ENCODE measurements at regions not wholly inside any gene's neighbourhood (a gene's known extent, or its start where the extent isn't known, plus 50 kb on each side); places are given as distances from the start of the nearest gene placed in this dataset.

DNA sequence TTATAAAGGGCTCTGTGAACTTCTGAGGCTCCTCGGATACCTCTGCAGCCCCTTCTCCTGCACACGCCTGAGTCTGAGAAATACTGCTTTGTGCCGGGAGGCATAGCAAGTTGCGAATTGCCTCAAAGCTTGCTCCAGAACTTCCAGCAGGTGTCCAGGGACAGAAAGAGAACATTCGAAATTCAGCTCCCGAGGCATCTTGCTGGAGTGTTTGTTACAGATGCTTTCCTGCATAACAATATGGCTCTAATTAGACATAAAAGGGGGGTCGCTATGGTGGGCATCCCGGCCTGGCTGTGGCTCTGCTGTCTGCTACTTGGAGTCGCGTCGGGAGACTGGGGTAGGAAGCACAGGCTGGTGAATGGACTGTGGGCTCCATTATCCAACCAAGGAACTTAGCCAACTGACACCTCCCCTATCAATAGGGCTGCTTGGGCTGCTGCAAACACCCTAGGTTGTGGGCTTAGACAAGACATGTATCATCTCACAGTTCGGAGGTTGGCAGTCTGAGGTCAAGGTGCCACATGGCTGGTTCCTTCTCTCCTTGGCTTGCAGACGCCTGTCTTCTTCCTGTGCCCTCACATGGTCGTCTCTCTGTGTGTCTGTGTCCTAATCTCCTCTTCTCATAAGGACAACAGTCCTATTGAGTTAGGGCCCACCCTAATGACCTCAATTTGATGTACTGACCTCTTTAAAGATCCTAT lies 607.0 kb downstream of the NPHP4 start:
- Mint-ChIP-seq H3K4me3 (no peak overlapping the region), H3K27me3 (no peaks in the 10 kb centered on the region), H3K27ac (no peak overlapping the region), H3K4me1 (peaks cover 22% of the 10 kb centered on the region), H3K36me3 (ENCODE audit: low read depth) (no peaks in the 10 kb centered on the region), H3K9me3 (no peaks in the 10 kb centered on the region)
- ATAC-seq (no peak), DNase-seq (no peak)

GRCh38 chr1:5381491-5381890 lies 610.7 kb downstream of the NPHP4 start:
- no peak overlapping the region for H3K27ac Mint-ChIP-seq
- DNase-seq (no peak), ATAC-seq (no peak)
- H3K27me3 Mint-ChIP-seq = no peaks in the 10 kb centered on the region
- H3K9me3 Mint-ChIP-seq = no peaks in the 10 kb centered on the region
- H3K36me3 Mint-ChIP-seq (ENCODE audit: low read depth) = no peaks in the 10 kb centered on the region
- H3K4me3 Mint-ChIP-seq = no peak overlapping the region
- no peaks in the 10 kb centered on the region for H3K4me1 Mint-ChIP-seq

DNA sequence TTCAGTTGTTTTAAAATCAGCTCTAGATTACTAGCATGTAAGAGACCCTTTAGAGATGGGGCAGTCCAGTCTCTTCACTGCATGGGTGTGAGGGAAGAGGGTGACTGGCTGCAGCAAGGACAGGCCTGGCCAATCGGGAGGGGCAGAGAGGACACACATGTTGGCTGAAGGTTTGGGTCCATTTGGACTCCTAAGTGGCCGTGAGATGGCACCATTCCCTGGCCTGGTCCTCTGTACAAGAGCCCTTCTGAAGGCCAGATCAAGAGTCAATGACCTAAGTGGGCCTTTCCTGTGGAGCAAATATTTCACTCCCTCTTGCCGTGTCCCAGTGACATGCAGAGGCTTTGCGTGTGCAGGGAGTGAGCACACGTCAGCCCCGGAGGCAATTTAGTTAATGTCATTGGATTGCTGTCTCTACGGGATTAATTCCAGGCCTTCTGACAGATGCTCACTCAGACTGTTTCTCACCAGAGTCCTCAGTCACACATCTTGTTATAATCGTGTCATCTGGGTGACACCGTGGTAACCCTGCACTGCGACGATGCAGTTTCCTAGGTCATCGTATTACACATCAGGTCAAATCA lies 613.0 kb downstream of the NPHP4 start:
- no peaks in the 10 kb centered on the region for H3K27me3 Mint-ChIP-seq
- no peak overlapping the region for H3K4me3 Mint-ChIP-seq
- ATAC-seq = no peak
- no peaks in the 10 kb centered on the region for H3K9me3 Mint-ChIP-seq
- H3K27ac Mint-ChIP-seq = no peak overlapping the region
- no peaks in the 10 kb centered on the region for H3K36me3 Mint-ChIP-seq (ENCODE audit: low read depth)
- no peaks in the 10 kb centered on the region for H3K4me1 Mint-ChIP-seq
- no peak for DNase-seq

DNA sequence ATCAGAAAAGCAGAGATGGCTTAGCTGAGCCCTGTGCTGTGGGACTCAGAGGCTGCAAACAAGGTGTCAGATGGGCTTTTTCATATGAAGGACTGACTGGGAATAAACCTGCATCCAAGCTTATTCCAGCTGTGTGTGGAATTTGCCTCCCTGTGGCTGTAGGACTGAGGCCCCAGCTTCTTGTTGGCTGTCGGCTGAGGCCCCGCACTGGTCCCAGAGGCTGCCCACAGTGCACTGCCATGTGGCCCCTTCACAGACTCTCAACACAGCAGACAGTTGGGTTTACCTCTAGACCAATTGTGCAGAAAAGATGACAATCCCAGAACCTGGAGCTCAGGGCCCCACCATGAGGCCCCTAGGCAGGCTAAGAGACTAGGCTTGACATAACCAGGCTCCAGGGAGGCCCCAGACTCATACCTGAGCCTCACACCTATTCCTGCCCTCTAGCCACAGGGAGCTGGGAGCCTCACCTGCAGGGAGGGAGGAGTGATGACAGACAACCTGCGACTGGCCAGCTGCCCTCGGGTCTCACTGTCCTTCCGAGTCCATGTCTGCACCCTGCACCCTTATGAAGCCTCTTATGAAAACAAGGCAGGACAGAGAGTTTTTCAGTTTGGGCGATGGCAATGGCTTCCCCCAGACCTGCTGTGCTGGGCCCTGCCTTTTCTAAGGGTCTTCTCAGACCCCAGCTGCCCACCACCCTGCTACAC lies 615.5 kb downstream of the NPHP4 start:
- H3K27ac Mint-ChIP-seq = no peak overlapping the region
- ATAC-seq (no peak), DNase-seq (no peak)
- H3K4me1 Mint-ChIP-seq = no peaks in the 10 kb centered on the region
- H3K27me3 Mint-ChIP-seq = no peaks in the 10 kb centered on the region
- no peak overlapping the region for H3K4me3 Mint-ChIP-seq
- H3K9me3 Mint-ChIP-seq = peaks cover 4% of the 10 kb centered on the region
- H3K36me3 Mint-ChIP-seq (ENCODE audit: low read depth) = no peaks in the 10 kb centered on the region

- Mint-ChIP-seq H3K4me3 (no peak overlapping the region), H3K27ac (no peak overlapping the region), H3K36me3 (ENCODE audit: low read depth) (no peaks in the 10 kb centered on the region), H3K9me3 (peaks cover 6% of the 10 kb centered on the region), H3K27me3 (no peaks in the 10 kb centered on the region), H3K4me1 (peaks cover 4% of the 10 kb centered on the region)
- no peak for DNase-seq
- no peak for ATAC-seq
Measured at GRCh38 chr1:5375481-5375880, 616.7 kb downstream of the NPHP4 start.

DNA sequence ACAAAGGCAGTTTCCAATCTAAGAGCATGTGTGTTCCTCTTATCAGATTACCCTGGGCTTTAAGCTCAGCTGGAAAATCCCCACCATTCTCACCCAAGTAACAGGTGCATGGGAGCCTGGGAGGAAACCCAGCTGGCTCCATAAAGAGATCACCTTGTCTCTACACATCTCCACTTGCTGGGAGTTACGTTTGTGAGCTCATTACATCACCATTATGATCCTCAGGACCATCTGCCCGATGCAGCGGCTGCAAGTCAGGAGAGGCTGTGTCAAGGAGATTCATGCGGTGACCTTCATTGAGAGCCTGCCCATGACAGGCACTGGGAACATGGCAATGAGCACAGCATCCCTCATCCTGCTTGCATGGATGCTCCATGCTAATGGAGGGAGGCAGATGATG lies 618.0 kb downstream of the NPHP4 start:
- Mint-ChIP-seq H3K4me3 (no peak overlapping the region), H3K9me3 (peaks cover 9% of the 10 kb centered on the region), H3K27ac (no peak overlapping the region), H3K4me1 (peaks cover 8% of the 10 kb centered on the region), H3K27me3 (no peaks in the 10 kb centered on the region), H3K36me3 (ENCODE audit: low read depth) (no peaks in the 10 kb centered on the region)
- DNase-seq (no peak), ATAC-seq (no peak)

DNA sequence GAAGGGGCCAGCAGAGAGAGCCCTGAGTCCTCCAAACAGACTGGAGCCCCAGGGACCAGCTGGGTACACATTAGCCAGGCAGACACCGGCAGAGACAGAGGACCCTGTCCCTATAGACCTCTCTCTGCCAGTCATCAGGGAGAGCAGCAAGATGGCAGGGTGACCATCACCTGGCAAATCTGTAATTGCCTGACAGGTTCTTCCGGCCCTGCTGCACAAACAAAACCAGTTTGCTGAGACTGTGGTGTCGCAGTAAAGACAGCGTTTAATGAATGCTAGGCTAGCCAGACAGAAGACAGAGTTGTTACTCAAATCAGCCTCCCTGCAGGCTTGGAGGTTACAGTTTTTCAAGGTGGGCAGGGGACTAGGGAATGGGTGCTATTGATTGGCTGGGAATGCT lies 618.9 kb downstream of the NPHP4 start:
- Mint-ChIP-seq H3K4me3 (no peak overlapping the region), H3K9me3 (peaks cover 9% of the 10 kb centered on the region), H3K27ac (no peak overlapping the region), H3K36me3 (ENCODE audit: low read depth) (no peaks in the 10 kb centered on the region), H3K4me1 (peaks cover 8% of the 10 kb centered on the region), H3K27me3 (no peaks in the 10 kb centered on the region)
- DNase-seq (no peak), ATAC-seq (no peak)

GRCh38 chr1:5371270-5371669 lies 621.0 kb downstream of the NPHP4 start:
- Mint-ChIP-seq H3K36me3 (ENCODE audit: low read depth) (no peaks in the 10 kb centered on the region), H3K27me3 (no peaks in the 10 kb centered on the region), H3K27ac (no peak overlapping the region), H3K4me3 (no peak overlapping the region), H3K9me3 (peaks cover 9% of the 10 kb centered on the region), H3K4me1 (peaks cover 8% of the 10 kb centered on the region)
- ATAC-seq (no peak), DNase-seq (no peak)

DNA sequence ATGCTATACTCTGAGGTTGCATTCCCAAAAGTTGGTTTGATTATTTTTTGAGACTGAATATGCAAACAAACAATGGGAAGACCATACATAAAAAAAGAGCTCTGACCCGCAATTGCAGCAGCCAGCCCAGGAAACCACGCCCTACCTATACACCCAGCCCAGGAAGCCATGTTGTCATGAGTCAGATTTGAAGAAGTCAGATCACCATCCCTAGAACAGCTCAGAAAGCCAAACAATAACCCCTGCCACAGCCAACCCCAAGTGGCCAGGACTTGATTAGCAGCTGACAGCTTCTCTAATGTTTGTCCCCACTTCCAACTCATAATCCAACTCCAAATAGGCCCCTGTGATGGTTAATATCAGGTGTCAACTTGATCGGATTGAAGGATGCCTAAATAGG lies 621.9 kb downstream of the NPHP4 start:
- Mint-ChIP-seq H3K4me3 (no peak overlapping the region), H3K4me1 (peaks cover 8% of the 10 kb centered on the region), H3K27me3 (no peaks in the 10 kb centered on the region), H3K27ac (no peak overlapping the region), H3K36me3 (ENCODE audit: low read depth) (no peaks in the 10 kb centered on the region), H3K9me3 (peaks cover 9% of the 10 kb centered on the region)
- ATAC-seq = no peak
- DNase-seq = no peak

DNA sequence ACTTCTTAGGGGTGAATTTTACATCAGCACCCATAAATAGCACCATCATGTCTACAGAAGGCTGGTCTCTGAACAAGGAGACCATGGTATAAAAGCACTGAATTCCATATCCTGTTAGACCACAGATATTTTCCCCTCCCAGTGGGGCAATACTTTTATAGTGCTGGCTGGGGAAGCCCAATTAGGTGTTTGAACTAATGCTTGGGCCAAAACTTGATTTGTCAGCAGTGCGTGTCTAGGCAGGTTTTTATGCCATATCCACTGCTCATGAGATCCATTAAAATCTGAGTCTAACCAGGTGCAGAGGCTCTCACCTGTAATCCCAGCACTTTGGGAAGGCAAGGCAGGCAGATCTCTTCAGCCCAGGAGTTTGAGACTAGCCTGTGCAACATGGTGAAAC lies 623.0 kb downstream of the NPHP4 start:
- DNase-seq (no peak), ATAC-seq (no peak)
- H3K27ac Mint-ChIP-seq = no peak overlapping the region
- H3K27me3 Mint-ChIP-seq = no peaks in the 10 kb centered on the region
- H3K4me1 Mint-ChIP-seq = peaks cover 8% of the 10 kb centered on the region
- no peaks in the 10 kb centered on the region for H3K36me3 Mint-ChIP-seq (ENCODE audit: low read depth)
- H3K9me3 Mint-ChIP-seq = peaks cover 9% of the 10 kb centered on the region
- no peak overlapping the region for H3K4me3 Mint-ChIP-seq

- Mint-ChIP-seq H3K9me3 (peaks cover 9% of the 10 kb centered on the region), H3K27ac (no peak overlapping the region), H3K36me3 (ENCODE audit: low read depth) (no peaks in the 10 kb centered on the region), H3K4me3 (no peak overlapping the region), H3K4me1 (peaks cover 8% of the 10 kb centered on the region), H3K27me3 (no peaks in the 10 kb centered on the region)
- DNase-seq = no peak
- ATAC-seq = no peak
Measured at GRCh38 chr1:5368201-5368600, 624.0 kb downstream of the NPHP4 start.

DNA sequence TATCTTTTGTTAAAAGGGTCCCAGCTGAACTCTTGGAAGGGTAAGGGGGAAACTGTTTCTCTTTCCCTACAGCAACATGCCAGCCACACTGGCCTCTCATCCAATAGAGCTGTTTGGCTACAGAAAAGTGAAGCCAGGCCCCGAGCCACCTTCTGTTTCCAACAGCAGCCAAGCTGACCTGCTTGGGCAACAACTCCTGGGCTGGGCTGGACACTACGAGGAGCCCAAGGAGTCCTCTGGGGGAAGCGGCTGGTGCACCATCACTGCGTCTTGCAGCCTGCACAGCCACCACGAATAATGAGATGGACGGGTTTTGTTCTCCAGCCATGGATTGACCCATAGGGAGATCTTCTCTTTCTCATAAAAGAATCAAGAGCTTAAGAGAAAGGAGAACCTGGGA lies 624.9 kb downstream of the NPHP4 start:
- Mint-ChIP-seq H3K4me1 (peaks cover 8% of the 10 kb centered on the region), H3K9me3 (peaks cover 6% of the 10 kb centered on the region), H3K4me3 (no peak overlapping the region), H3K36me3 (ENCODE audit: low read depth) (no peaks in the 10 kb centered on the region), H3K27me3 (no peaks in the 10 kb centered on the region), H3K27ac (no peak overlapping the region)
- ATAC-seq (no peak), DNase-seq (no peak)

DNA sequence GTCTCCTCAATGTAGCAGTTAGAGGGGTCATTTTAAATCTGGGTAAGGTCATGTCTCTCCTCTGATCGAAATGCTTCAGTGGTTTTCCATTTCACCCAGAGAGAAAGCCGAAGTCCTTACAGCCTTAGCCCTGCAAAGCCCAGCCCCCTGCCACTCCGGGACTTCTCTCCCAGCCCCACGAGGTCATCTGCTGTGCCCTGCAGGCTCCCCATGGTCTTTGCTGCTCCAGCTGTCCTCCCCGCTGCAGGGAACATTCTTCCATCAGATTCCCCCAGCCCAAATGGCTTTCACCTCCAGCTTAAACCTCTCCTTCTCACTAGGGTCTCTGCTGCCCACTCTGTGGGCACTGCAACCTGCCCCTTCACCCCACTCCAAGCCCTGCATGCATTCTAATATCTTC lies 626.5 kb downstream of the NPHP4 start:
- no peak overlapping the region for H3K4me3 Mint-ChIP-seq
- no peak overlapping the region for H3K27ac Mint-ChIP-seq
- DNase-seq (no peak), ATAC-seq (no peak)
- H3K9me3 Mint-ChIP-seq = peaks cover 6% of the 10 kb centered on the region
- peaks cover 6% of the 10 kb centered on the region for H3K4me1 Mint-ChIP-seq
- no peaks in the 10 kb centered on the region for H3K36me3 Mint-ChIP-seq (ENCODE audit: low read depth)
- H3K27me3 Mint-ChIP-seq = no peaks in the 10 kb centered on the region

DNA sequence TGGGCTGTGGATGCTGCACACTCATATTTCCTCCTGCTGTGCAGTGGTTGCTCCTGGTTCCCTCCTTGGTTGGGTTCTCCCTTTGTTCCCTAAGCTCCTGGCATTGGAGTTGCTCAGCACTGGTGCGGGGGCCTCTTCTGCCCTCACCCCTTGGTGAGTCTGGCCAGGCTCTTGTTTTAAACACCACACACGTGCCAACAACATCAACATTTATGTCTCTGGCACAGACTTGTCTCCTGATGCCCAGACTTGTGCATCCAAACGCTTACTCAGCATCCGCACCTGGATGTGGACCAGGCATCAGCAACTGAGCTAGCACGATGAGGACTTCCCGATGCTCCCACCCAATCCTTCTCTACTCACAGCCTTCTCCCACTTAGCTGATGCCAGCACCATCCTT lies 627.6 kb downstream of the NPHP4 start:
- H3K4me3 Mint-ChIP-seq = no peak overlapping the region
- H3K27me3 Mint-ChIP-seq = no peaks in the 10 kb centered on the region
- H3K9me3 Mint-ChIP-seq = peaks cover under 1% of the 10 kb centered on the region
- H3K27ac Mint-ChIP-seq = no peak overlapping the region
- ATAC-seq = no peak
- H3K36me3 Mint-ChIP-seq (ENCODE audit: low read depth) = no peaks in the 10 kb centered on the region
- DNase-seq = no peak
- no peaks in the 10 kb centered on the region for H3K4me1 Mint-ChIP-seq

GRCh38 chr1:5354681-5355080 lies 637.5 kb downstream of the NPHP4 start:
- Mint-ChIP-seq H3K36me3 (ENCODE audit: low read depth) (peaks cover 3% of the 10 kb centered on the region), H3K4me3 (no peak overlapping the region), H3K27ac (no peak overlapping the region), H3K9me3 (peaks cover 25% of the 10 kb centered on the region), H3K4me1 (peaks cover 5% of the 10 kb centered on the region), H3K27me3 (no peaks in the 10 kb centered on the region)
- DNase-seq = no peak
- ATAC-seq = no peak
